ENCODE measurements at regions not wholly inside any gene's neighbourhood (a gene's known extent, or its start where the extent isn't known, plus 50 kb on each side); places are given as distances from the start of the nearest gene placed in this dataset.

GRCh38 chr1:166282391-166283137 lies 115.8 kb upstream of the FAM78B start:
- Histone ChIP-seq H3K9me1 (ENCODE audit: control insufficient read depth, extremely low read depth, insufficient read depth, low read length) (no peaks in the 10 kb centered on the region), H3K9me3 (ENCODE audit: control insufficient read depth, low read depth, low read length) (no peaks in the 10 kb centered on the region), H3K79me2 (ENCODE audit: control insufficient read depth, insufficient read depth, low read length) (no peaks in the 10 kb centered on the region), H3K36me3 (ENCODE audit: control insufficient read depth in 2 of 2, extremely low read depth in 1 of 2, insufficient read depth in 2 of 2, low read length in 2 of 2) (no peaks in the 10 kb centered on the region), H2AFZ (ENCODE audit: control insufficient read depth, low read length) (no peak overlapping the region), H3K27ac (ENCODE audit: control insufficient read depth, insufficient read depth, low read length) (no peak overlapping the region), H3K4me2 (ENCODE audit: control insufficient read depth, extremely low read depth, insufficient read depth, low read depth, low read length) (no peak overlapping the region), H3K9ac (ENCODE audit: control insufficient read depth, extremely low read depth, insufficient read depth, low read length) (no peak overlapping the region), H4K20me1 (ENCODE audit: control insufficient read depth, extremely low read depth, insufficient read depth, low read length) (no peaks in the 10 kb centered on the region), H3K4me1 (ENCODE audit: control insufficient read depth, extremely low read depth, insufficient read depth, low read length) (no peaks in the 10 kb centered on the region), H3K27me3 (ENCODE audit: control insufficient read depth, extremely low read depth, insufficient read depth, low read length) (no peaks in the 10 kb centered on the region), H3K4me3 (ENCODE audit: control insufficient read depth in 2 of 3, extremely low read depth in 1 of 3, insufficient read depth in 2 of 3, low read depth in 1 of 3, low read length in 3 of 3) (no peak overlapping the region)
- FAIRE-seq (no peak), DNase-seq (ENCODE audit: low read depth, low spot score) (no peak)
- TF ChIP-seq EZH2 (IDR thresholded peaks at IDR 0.05; ENCODE audit: low read length) (no peak), CTCF (optimal IDR thresholded peaks at IDR 0.05 in 1 of 3, IDR thresholded peaks at IDR 0.05 in 1 of 3, conservative IDR thresholded peaks at IDR 0.05 in 1 of 3; ENCODE audit: extremely low read depth in 1 of 3, insufficient read depth in 2 of 3, low read length in 3 of 3) (no peak)
- dilution Hi-C loops (cut with MboI; ENCODE audit: extremely low pct_ligation_motif_present, low sequenced_read_pairs) = no loop called here

GRCh38 chr1:166283190-166283589 lies 116.4 kb upstream of the FAM78B start:
- Histone ChIP-seq H2AFZ (ENCODE audit: control insufficient read depth, low read length) (no peak overlapping the region), H3K4me3 (ENCODE audit: control insufficient read depth in 2 of 3, extremely low read depth in 1 of 3, insufficient read depth in 2 of 3, low read depth in 1 of 3, low read length in 3 of 3) (no peak overlapping the region), H3K27me3 (ENCODE audit: control insufficient read depth, extremely low read depth, insufficient read depth, low read length) (no peaks in the 10 kb centered on the region), H3K4me1 (ENCODE audit: control insufficient read depth, extremely low read depth, insufficient read depth, low read length) (no peaks in the 10 kb centered on the region), H4K20me1 (ENCODE audit: control insufficient read depth, extremely low read depth, insufficient read depth, low read length) (no peaks in the 10 kb centered on the region), H3K9me1 (ENCODE audit: control insufficient read depth, extremely low read depth, insufficient read depth, low read length) (no peaks in the 10 kb centered on the region), H3K4me2 (ENCODE audit: control insufficient read depth, extremely low read depth, insufficient read depth, low read depth, low read length) (no peak overlapping the region), H3K9ac (ENCODE audit: control insufficient read depth, extremely low read depth, insufficient read depth, low read length) (no peak overlapping the region), H3K79me2 (ENCODE audit: control insufficient read depth, insufficient read depth, low read length) (no peaks in the 10 kb centered on the region), H3K9me3 (ENCODE audit: control insufficient read depth, low read depth, low read length) (no peaks in the 10 kb centered on the region), H3K27ac (ENCODE audit: control insufficient read depth, insufficient read depth, low read length) (no peak overlapping the region), H3K36me3 (ENCODE audit: control insufficient read depth in 2 of 2, extremely low read depth in 1 of 2, insufficient read depth in 2 of 2, low read length in 2 of 2) (no peaks in the 10 kb centered on the region)
- no peak for DNase-seq (ENCODE audit: low read depth, low spot score)
- dilution Hi-C loops (cut with MboI; ENCODE audit: extremely low pct_ligation_motif_present, low sequenced_read_pairs) = no loop called here
- FAIRE-seq = no peak
- no peak for TF ChIP-seq EZH2 (IDR thresholded peaks at IDR 0.05; ENCODE audit: low read length)
- no peak for TF ChIP-seq CTCF (optimal IDR thresholded peaks at IDR 0.05 in 1 of 3, IDR thresholded peaks at IDR 0.05 in 1 of 3, conservative IDR thresholded peaks at IDR 0.05 in 1 of 3; ENCODE audit: extremely low read depth in 1 of 3, insufficient read depth in 2 of 3, low read length in 3 of 3)
